ENCODE measurements at regions not wholly inside any gene's neighbourhood (a gene's known extent, or its start where the extent isn't known, plus 50 kb on each side); places are given as distances from the start of the nearest gene placed in this dataset.
"Not testable (repeated sequence)": the region's sequence is repeated elsewhere in the genome, so short reads cannot be mapped to it uniquely, and the experiment has no call there.

GRCh38 chr4:3631544-3632266 is 99.5 kb upstream of the LRPAP1 start:
- DNase-seq: not testable (repeated sequence)

- DNase-seq: no peak
Measured at GRCh38 chr4:3630598-3631543, 98.6 kb upstream of the LRPAP1 start.

GRCh38 chr4:3630136-3630597 is 97.9 kb upstream of the LRPAP1 start:
- no peak for DNase-seq

GRCh38 chr4:3629665-3630064 is 97.4 kb upstream of the LRPAP1 start:
- DNase-seq: no peak

- not testable (repeated sequence) for DNase-seq
Measured at GRCh38 chr4:3629176-3629575, 97.0 kb upstream of the LRPAP1 start.

GRCh38 chr4:3628868-3629175 is 96.6 kb upstream of the LRPAP1 start:
- no peak for DNase-seq

GRCh38 chr4:3627967-3628867 is 96.0 kb upstream of the LRPAP1 start:
- not testable (repeated sequence) for DNase-seq

GRCh38 chr4:3627456-3627855 is 95.2 kb upstream of the LRPAP1 start:
- DNase-seq: not testable (repeated sequence)

GRCh38 chr4:3626131-3626884 is 94.1 kb upstream of the LRPAP1 start:
- DNase-seq: not testable (repeated sequence)

GRCh38 chr4:3625286-3625875 is 93.2 kb upstream of the LRPAP1 start:
- DNase-seq: peak; percentile 37

- not testable (repeated sequence) for DNase-seq
Measured at GRCh38 chr4:3623809-3624329, 91.6 kb upstream of the LRPAP1 start.

GRCh38 chr4:3623106-3623505 is 90.9 kb upstream of the LRPAP1 start:
- no peak for DNase-seq

- DNase-seq: not testable (repeated sequence)
Measured at GRCh38 chr4:3620365-3620764, 88.1 kb upstream of the LRPAP1 start.

- DNase-seq: not testable (repeated sequence)
Measured at GRCh38 chr4:3619698-3620097, 87.5 kb upstream of the LRPAP1 start.

- not testable (repeated sequence) for DNase-seq
Measured at GRCh38 chr4:3618341-3618740, 86.1 kb upstream of the LRPAP1 start.

GRCh38 chr4:3615386-3616286 is 83.4 kb upstream of the LRPAP1 start:
- DNase-seq: no peak

GRCh38 chr4:3614731-3614980 is 82.4 kb upstream of the LRPAP1 start:
- no peak for DNase-seq

- DNase-seq: no peak
Measured at GRCh38 chr4:3613967-3614730, 81.9 kb upstream of the LRPAP1 start.

GRCh38 chr4:3612934-3613333 is 80.7 kb upstream of the LRPAP1 start:
- no peak for DNase-seq

- DNase-seq: no peak
Measured at GRCh38 chr4:3612281-3612680, 80.1 kb upstream of the LRPAP1 start.

All from NCI-H1694 (cell line).